WI38 (cell line): ENCODE measurements at regions not wholly inside any gene's neighbourhood (a gene's known extent, or its start where the extent isn't known, plus 50 kb on each side); places are given as distances from the start of the nearest gene placed in this dataset.

ENCODE experiments used
- H3K4me3 ChIP-seq: 2 replicates; pipeline ENCODE4 v1.5.1; 2011; ENCODE audit warnings: low read depth, mild to moderate bottlenecking, control low read depth, low read length
- CTCF ChIP-seq: IDR thresholded peaks from 2 replicates; pipeline ENCODE4 v1.5.1; 2012; ENCODE audit warnings: low read depth, mild to moderate bottlenecking, control low read depth, low read length

- H3K4me3 ChIP-seq, result no peak overlapping the region
- TF ChIP-seq CTCF, result no peak
These were observed 67.2 kb upstream of the ACYP2 start for GRCh38 chr2:54048117-54048785.

- no peak overlapping the region for H3K4me3 ChIP-seq
- TF ChIP-seq CTCF, result no peak
These were observed 67.8 kb upstream of the ACYP2 start for GRCh38 chr2:54047658-54048057.

GRCh38 chr2:54047091-54047490 is 68.3 kb upstream of the ACYP2 start:
- TF ChIP-seq CTCF, result no peak
- H3K4me3 ChIP-seq, result no peak overlapping the region

GRCh38 chr2:54042897-54043620 is 72.3 kb upstream of the PSME4 start:
- no peak for TF ChIP-seq CTCF
- H3K4me3 ChIP-seq, result no peak overlapping the region

GRCh38 chr2:54042341-54042740 is 71.5 kb upstream of the PSME4 start:
- H3K4me3 ChIP-seq, result no peak overlapping the region
- no peak for TF ChIP-seq CTCF

- no peak overlapping the region for H3K4me3 ChIP-seq
- no peak for TF ChIP-seq CTCF
These were observed 70.3 kb upstream of the PSME4 start for GRCh38 chr2:54041135-54041534.

GRCh38 chr2:54040685-54041084 is 69.9 kb upstream of the PSME4 start:
- no peak for TF ChIP-seq CTCF
- H3K4me3 ChIP-seq, result no peak overlapping the region
